ENCODE measurements at regions not wholly inside any gene's neighbourhood (a gene's known extent, or its start where the extent isn't known, plus 50 kb on each side); places are given as distances from the start of the nearest gene placed in this dataset.
"Not testable (repeated sequence)": the region's sequence is repeated elsewhere in the genome, so short reads cannot be mapped to it uniquely, and the experiment has no call there.

DNA sequence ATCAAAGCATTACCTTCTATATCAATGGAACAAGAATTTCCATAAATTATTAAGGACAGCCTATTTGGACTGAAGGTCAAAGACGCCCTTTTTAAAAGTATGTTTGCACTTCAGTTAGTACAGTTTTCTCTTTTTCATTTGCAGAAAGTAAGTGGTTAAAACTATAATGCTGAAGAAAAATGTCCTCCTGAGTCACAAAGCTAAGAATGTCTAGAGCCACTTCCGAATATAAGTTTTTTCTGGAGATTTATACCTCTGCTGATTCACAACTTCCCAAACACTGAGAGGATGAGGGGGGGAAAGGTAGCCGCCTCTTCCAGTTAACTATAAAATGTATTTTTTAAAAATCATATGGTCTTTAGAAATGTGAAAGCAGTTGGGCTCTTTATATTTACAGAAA is 84.9 kb downstream of the DUSP6 start:
- intact Hi-C loops (cut with micrococcal nuclease; ENCODE audit: unreplicated experiment), result no loop called here
- H3K9me3 ChIP-seq (ENCODE audit: insufficient read depth, low read depth), result no peaks in the 10 kb centered on the region
- ChIA-PET CTCF (no interaction called here), POLR2A (ENCODE audit: unreplicated experiment) (no interaction called here)
- no peaks in the 10 kb centered on the region for H4K20me1 ChIP-seq (ENCODE audit: insufficient read depth)
- no peak for TF ChIP-seq EZH2 (IDR thresholded peaks at IDR 0.05; ENCODE audit: low read depth)
- TF ChIP-seq, protein P1, sequence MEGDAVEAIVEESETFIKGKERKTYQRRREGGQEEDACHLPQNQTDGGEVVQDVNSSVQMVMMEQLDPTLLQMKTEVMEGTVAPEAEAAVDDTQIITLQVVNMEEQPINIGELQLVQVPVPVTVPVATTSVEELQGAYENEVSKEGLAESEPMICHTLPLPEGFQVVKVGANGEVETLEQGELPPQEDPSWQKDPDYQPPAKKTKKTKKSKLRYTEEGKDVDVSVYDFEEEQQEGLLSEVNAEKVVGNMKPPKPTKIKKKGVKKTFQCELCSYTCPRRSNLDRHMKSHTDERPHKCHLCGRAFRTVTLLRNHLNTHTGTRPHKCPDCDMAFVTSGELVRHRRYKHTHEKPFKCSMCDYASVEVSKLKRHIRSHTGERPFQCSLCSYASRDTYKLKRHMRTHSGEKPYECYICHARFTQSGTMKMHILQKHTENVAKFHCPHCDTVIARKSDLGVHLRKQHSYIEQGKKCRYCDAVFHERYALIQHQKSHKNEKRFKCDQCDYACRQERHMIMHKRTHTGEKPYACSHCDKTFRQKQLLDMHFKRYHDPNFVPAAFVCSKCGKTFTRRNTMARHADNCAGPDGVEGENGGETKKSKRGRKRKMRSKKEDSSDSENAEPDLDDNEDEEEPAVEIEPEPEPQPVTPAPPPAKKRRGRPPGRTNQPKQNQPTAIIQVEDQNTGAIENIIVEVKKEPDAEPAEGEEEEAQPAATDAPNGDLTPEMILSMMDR (conservative IDR thresholded peaks at IDR 0.05), result no peak
- H3K4me2 ChIP-seq, result no peak overlapping the region
- H3K27ac ChIP-seq, result no peak overlapping the region
- H3K79me2 ChIP-seq (ENCODE audit: low read depth), result no peaks in the 10 kb centered on the region
- no TSS peak for BruUV-seq (replicated peaks)
- H3K36me3 ChIP-seq (ENCODE audit: low read depth), result no peaks in the 10 kb centered on the region
- no peak overlapping the region for H3K4me3 ChIP-seq
- H3K4me1 ChIP-seq (replicated peaks; ENCODE audit: insufficient read depth), result peaks cover 21% of the 10 kb centered on the region
- no peaks in the 10 kb centered on the region for H3K9me2 ChIP-seq (ENCODE audit: insufficient read depth)
- no peaks in the 10 kb centered on the region for H3K27me3 ChIP-seq (ENCODE audit: insufficient read depth, low read depth)
- H3F3A ChIP-seq (ENCODE audit: insufficient read depth, low read depth), result no peaks in the 10 kb centered on the region
- no peak overlapping the region for H2AFZ ChIP-seq
- DNase-seq, result no peak

DNA sequence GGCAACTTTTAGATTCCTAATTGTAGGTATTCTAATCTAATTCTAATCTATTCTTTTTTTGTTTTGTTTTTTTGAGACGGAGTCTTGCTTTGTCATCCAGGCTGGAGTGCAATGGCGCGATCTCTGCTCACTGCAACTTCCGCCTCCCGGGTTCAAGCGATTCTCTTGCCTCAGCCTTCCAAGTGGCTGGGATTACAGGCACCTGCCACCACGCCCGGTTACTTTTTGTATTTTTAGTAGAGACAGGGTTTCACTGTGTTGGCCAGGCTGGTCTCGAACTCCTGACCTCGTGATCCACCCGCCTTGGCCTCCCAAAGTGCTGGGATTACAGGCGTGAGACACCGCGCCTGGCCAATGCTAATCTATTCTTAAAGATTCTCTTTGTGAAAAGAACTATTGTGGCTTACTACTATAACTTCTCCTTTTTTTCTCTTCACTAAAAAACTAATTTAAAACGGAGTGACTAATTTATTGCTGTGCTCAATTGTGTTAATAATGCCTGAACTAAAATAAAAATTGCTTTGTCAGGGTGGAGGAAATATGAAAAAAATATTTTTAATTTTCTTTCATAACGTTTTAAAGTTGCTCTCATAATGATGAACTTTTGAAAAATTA is 85.6 kb downstream of the DUSP6 start:
- POLR2A ChIA-PET (ENCODE audit: unreplicated experiment); BruUV-seq (replicated peaks); H3K36me3 ChIP-seq (ENCODE audit: low read depth); H2AFZ ChIP-seq; H3K9me3 ChIP-seq (ENCODE audit: insufficient read depth, low read depth); H4K20me1 ChIP-seq (ENCODE audit: insufficient read depth); H3F3A ChIP-seq (ENCODE audit: insufficient read depth, low read depth); H3K4me3 ChIP-seq; H3K27ac ChIP-seq; H3K27me3 ChIP-seq (ENCODE audit: insufficient read depth, low read depth); CTCF ChIA-PET; H3K4me2 ChIP-seq; DNase-seq; H3K79me2 ChIP-seq (ENCODE audit: low read depth); H3K9me2 ChIP-seq (ENCODE audit: insufficient read depth); intact Hi-C loops (cut with micrococcal nuclease; ENCODE audit: unreplicated experiment): not testable (repeated sequence)
- H3K4me1 ChIP-seq (replicated peaks; ENCODE audit: insufficient read depth), result peaks cover 27% of the 10 kb centered on the region

DNA sequence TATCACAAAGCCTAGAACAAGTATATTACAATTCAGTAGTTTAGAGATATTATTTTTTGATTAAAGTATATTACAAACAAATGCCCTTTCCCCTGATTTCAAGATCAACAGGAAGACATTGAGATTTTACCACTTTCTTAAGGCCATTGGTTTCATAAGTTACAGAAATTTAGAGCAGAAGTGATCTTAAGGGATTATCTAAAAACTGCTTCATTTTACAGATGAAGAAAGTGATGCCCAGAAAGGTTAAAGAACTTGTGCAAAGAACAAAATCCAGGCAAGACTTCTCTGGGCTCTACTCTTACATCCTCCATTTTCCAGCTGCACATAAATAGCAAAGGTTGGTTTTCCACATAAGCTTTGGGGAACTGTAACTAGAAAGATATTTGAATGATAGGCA is 87.5 kb downstream of the DUSP6 start:
- Histone ChIP-seq H2AFZ (0 out of 2 replicates have a peak overlapping the region, but pooled peaks have one; percentile 12), H3K4me2 (no peak overlapping the region), H3K4me1 (replicated peaks; ENCODE audit: insufficient read depth) (peaks cover 27% of the 10 kb centered on the region), H3K4me3 (no peak overlapping the region), H4K20me1 (ENCODE audit: insufficient read depth) (no peaks in the 10 kb centered on the region), H3K27me3 (ENCODE audit: insufficient read depth, low read depth) (no peaks in the 10 kb centered on the region), H3K79me2 (ENCODE audit: low read depth) (no peaks in the 10 kb centered on the region), H3K9me3 (ENCODE audit: insufficient read depth, low read depth) (no peaks in the 10 kb centered on the region), H3K27ac (no peak overlapping the region), H3K9me2 (ENCODE audit: insufficient read depth) (no peaks in the 10 kb centered on the region), H3F3A (ENCODE audit: insufficient read depth, low read depth) (no peaks in the 10 kb centered on the region), H3K36me3 (ENCODE audit: low read depth) (no peaks in the 10 kb centered on the region)
- DNase-seq, result no peak
- no TSS peak for BruUV-seq (replicated peaks)
- intact Hi-C loops (cut with micrococcal nuclease; ENCODE audit: unreplicated experiment), result no loop called here
- TF ChIP-seq, protein P1 (conservative IDR thresholded peaks at IDR 0.05), result no peak
- TF ChIP-seq EZH2 (IDR thresholded peaks at IDR 0.05; ENCODE audit: low read depth), result no peak
- ChIA-PET CTCF (no interaction called here), POLR2A (ENCODE audit: unreplicated experiment) (no interaction called here)

DNA sequence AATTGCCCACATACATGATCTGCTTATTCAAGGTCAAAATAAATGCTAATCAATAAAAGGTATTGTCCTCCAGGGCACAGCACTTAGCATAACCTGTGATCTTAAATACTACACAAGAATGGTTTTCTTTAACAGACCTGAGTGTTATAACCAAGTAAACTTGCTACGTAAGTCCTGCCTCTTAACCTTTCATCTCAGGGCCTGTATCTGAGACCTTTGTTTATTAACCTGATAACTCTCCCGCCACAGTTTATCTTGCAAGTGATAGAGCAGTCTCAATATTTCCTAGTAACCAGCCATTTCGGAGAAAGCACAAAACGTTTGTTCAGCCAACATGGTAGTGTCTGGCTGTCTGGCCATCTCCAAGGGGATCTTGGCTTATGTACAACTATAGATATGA is 88.4 kb downstream of the DUSP6 start:
- Histone ChIP-seq H2AFZ (no peak overlapping the region), H4K20me1 (ENCODE audit: insufficient read depth) (no peaks in the 10 kb centered on the region), H3K27ac (no peak overlapping the region), H3K4me2 (no peak overlapping the region), H3F3A (ENCODE audit: insufficient read depth, low read depth) (no peaks in the 10 kb centered on the region), H3K4me3 (no peak overlapping the region), H3K79me2 (ENCODE audit: low read depth) (no peaks in the 10 kb centered on the region), H3K4me1 (replicated peaks; ENCODE audit: insufficient read depth) (peaks cover 27% of the 10 kb centered on the region), H3K9me2 (ENCODE audit: insufficient read depth) (no peaks in the 10 kb centered on the region), H3K9me3 (ENCODE audit: insufficient read depth, low read depth) (no peaks in the 10 kb centered on the region), H3K36me3 (ENCODE audit: low read depth) (no peaks in the 10 kb centered on the region), H3K27me3 (ENCODE audit: insufficient read depth, low read depth) (no peaks in the 10 kb centered on the region)
- CTCF ChIA-PET, result no interaction called here
- intact Hi-C loops (cut with micrococcal nuclease; ENCODE audit: unreplicated experiment), result no loop called here
- DNase-seq, result no peak
- TF ChIP-seq, protein P1 (conservative IDR thresholded peaks at IDR 0.05), result no peak
- no peak for TF ChIP-seq EZH2 (IDR thresholded peaks at IDR 0.05; ENCODE audit: low read depth)
- POLR2A ChIA-PET (ENCODE audit: unreplicated experiment), result interaction anchor here (0.5 kb wide), 2 partner anchors 79 to 457 kb away, joined by 4 to 7 read pairs; no protein-coding TSS in a partner anchor
- no TSS peak for BruUV-seq (replicated peaks)
